Activated naive CD8-positive, alpha-beta T cell treated with anti-CD3 and anti-CD28 coated beads, Interleukin-2, amount 50 U/mL, for 24 hours (primary cell): ENCODE measurements at regions not wholly inside any gene's neighbourhood (a gene's known extent, or its start where the extent isn't known, plus 50 kb on each side); places are given as distances from the start of the nearest gene placed in this dataset.

ENCODE experiments used
- ATAC-seq: fragments of 150-1000 bp; cut with Tn5 transposase; one replicate; pipeline ENCODE4 v1.10.0; 2021
- DNase-seq: peaks from one replicate; pipeline ENCODE4 v3.0.0; 2021
- H3K27ac Mint-ChIP-seq: one replicate; pipeline ENCODE4 v1.8.0; 2021; ENCODE audit warnings: mild to moderate bottlenecking, mixed read lengths
- H3K27me3 Mint-ChIP-seq: one replicate; pipeline ENCODE4 v1.8.0; 2021; ENCODE audit warnings: mixed read lengths
- H3K36me3 Mint-ChIP-seq: one replicate; pipeline ENCODE4 v1.8.0; 2021; ENCODE audit warnings: low read depth, mixed read lengths
- H3K4me1 Mint-ChIP-seq: one replicate; pipeline ENCODE4 v1.8.0; 2021; ENCODE audit warnings: mixed read lengths
- H3K4me3 Mint-ChIP-seq: one replicate; pipeline ENCODE4 v1.8.0; 2021; ENCODE audit warnings: mild to moderate bottlenecking, moderate library complexity, mixed read lengths
- H3K9me3 Mint-ChIP-seq: one replicate; pipeline ENCODE4 v1.8.0; 2021; ENCODE audit warnings: mixed read lengths

- no peak overlapping the region for H3K27ac Mint-ChIP-seq
- no peak for DNase-seq
- peaks cover 8% of the 10 kb centered on the region for H3K9me3 Mint-ChIP-seq
- no peak for ATAC-seq
- no peaks in the 10 kb centered on the region for H3K36me3 Mint-ChIP-seq
- H3K27me3 Mint-ChIP-seq: no peaks in the 10 kb centered on the region
- H3K4me3 Mint-ChIP-seq: no peak overlapping the region
- no peaks in the 10 kb centered on the region for H3K4me1 Mint-ChIP-seq
Observed at GRCh38 chr6:67345946-67346345, 1289.1 kb upstream of the ADGRB3 start.

GRCh38 chr6:67336014-67336413 lies 1299.1 kb upstream of the ADGRB3 start:
- H3K4me3 Mint-ChIP-seq: no peak overlapping the region
- no peaks in the 10 kb centered on the region for H3K36me3 Mint-ChIP-seq
- no peak overlapping the region for H3K27ac Mint-ChIP-seq
- ATAC-seq: no peak
- no peaks in the 10 kb centered on the region for H3K4me1 Mint-ChIP-seq
- no peaks in the 10 kb centered on the region for H3K27me3 Mint-ChIP-seq
- H3K9me3 Mint-ChIP-seq: peaks cover 14% of the 10 kb centered on the region
- no peak for DNase-seq

GRCh38 chr6:67331304-67331703 lies 1303.8 kb upstream of the ADGRB3 start:
- Mint-ChIP-seq H3K27me3 (no peaks in the 10 kb centered on the region), H3K9me3 (peaks cover 6% of the 10 kb centered on the region), H3K4me3 (no peak overlapping the region), H3K4me1 (no peaks in the 10 kb centered on the region), H3K27ac (no peak overlapping the region), H3K36me3 (no peaks in the 10 kb centered on the region)
- no peak for DNase-seq
- no peak for ATAC-seq

- Mint-ChIP-seq H3K36me3 (no peaks in the 10 kb centered on the region), H3K27ac (no peak overlapping the region), H3K4me1 (no peaks in the 10 kb centered on the region), H3K4me3 (no peak overlapping the region), H3K27me3 (no peaks in the 10 kb centered on the region), H3K9me3 (peaks cover 12% of the 10 kb centered on the region)
- DNase-seq (no peak), ATAC-seq (no peak)
Observed at GRCh38 chr6:67328269-67328668, 1306.8 kb upstream of the ADGRB3 start.

- H3K27me3 Mint-ChIP-seq: no peaks in the 10 kb centered on the region
- DNase-seq (no peak), ATAC-seq (no peak)
- no peak overlapping the region for H3K4me3 Mint-ChIP-seq
- H3K4me1 Mint-ChIP-seq: no peaks in the 10 kb centered on the region
- H3K27ac Mint-ChIP-seq: no peak overlapping the region
- H3K36me3 Mint-ChIP-seq: no peaks in the 10 kb centered on the region
- peaks cover 7% of the 10 kb centered on the region for H3K9me3 Mint-ChIP-seq
Observed at GRCh38 chr6:67300430-67301040, 1334.5 kb upstream of the ADGRB3 start.

- Mint-ChIP-seq H3K4me1 (no peaks in the 10 kb centered on the region), H3K4me3 (no peak overlapping the region), H3K27ac (no peak overlapping the region), H3K9me3 (peaks cover under 1% of the 10 kb centered on the region), H3K36me3 (no peaks in the 10 kb centered on the region), H3K27me3 (no peaks in the 10 kb centered on the region)
- DNase-seq (no peak), ATAC-seq (no peak)
Observed at GRCh38 chr6:67292169-67292568, 1342.9 kb upstream of the ADGRB3 start.

GRCh38 chr6:67287566-67287965 lies 1347.5 kb upstream of the ADGRB3 start:
- no peak for DNase-seq
- no peaks in the 10 kb centered on the region for H3K27me3 Mint-ChIP-seq
- no peak for ATAC-seq
- H3K4me1 Mint-ChIP-seq: no peaks in the 10 kb centered on the region
- H3K27ac Mint-ChIP-seq: no peak overlapping the region
- H3K9me3 Mint-ChIP-seq: peaks cover 6% of the 10 kb centered on the region
- no peaks in the 10 kb centered on the region for H3K36me3 Mint-ChIP-seq
- no peak overlapping the region for H3K4me3 Mint-ChIP-seq

GRCh38 chr6:67285770-67286495 lies 1349.1 kb upstream of the ADGRB3 start:
- DNase-seq: no peak

GRCh38 chr6:67277312-67277711 lies 1357.8 kb upstream of the ADGRB3 start:
- no peak for ATAC-seq
- no peak for DNase-seq
- no peaks in the 10 kb centered on the region for H3K27me3 Mint-ChIP-seq
- no peaks in the 10 kb centered on the region for H3K4me1 Mint-ChIP-seq
- no peak overlapping the region for H3K4me3 Mint-ChIP-seq
- H3K27ac Mint-ChIP-seq: no peak overlapping the region
- no peaks in the 10 kb centered on the region for H3K9me3 Mint-ChIP-seq
- no peaks in the 10 kb centered on the region for H3K36me3 Mint-ChIP-seq

More at GRCh38 chr6:67285770-67286495, 1349.1 kb upstream of the ADGRB3 start:
- Mint-ChIP-seq H3K4me1 (no peaks in the 10 kb centered on the region), H3K9me3 (peaks cover 6% of the 10 kb centered on the region), H3K36me3 (no peaks in the 10 kb centered on the region), H3K27me3 (no peaks in the 10 kb centered on the region), H3K4me3 (no peak overlapping the region), H3K27ac (no peak overlapping the region)
- no peak for ATAC-seq

GRCh38 chr6:67265996-67266921 lies 1368.8 kb upstream of the ADGRB3 start:
- no peak overlapping the region for H3K27ac Mint-ChIP-seq
- DNase-seq (no peak), ATAC-seq (no peak)
- no peak overlapping the region for H3K4me3 Mint-ChIP-seq
- H3K4me1 Mint-ChIP-seq: no peaks in the 10 kb centered on the region
- no peaks in the 10 kb centered on the region for H3K27me3 Mint-ChIP-seq
- peaks cover 13% of the 10 kb centered on the region for H3K9me3 Mint-ChIP-seq
- no peaks in the 10 kb centered on the region for H3K36me3 Mint-ChIP-seq

GRCh38 chr6:67252663-67253062 lies 1382.4 kb upstream of the ADGRB3 start:
- no peaks in the 10 kb centered on the region for H3K36me3 Mint-ChIP-seq
- H3K27ac Mint-ChIP-seq: no peak overlapping the region
- peaks cover 15% of the 10 kb centered on the region for H3K9me3 Mint-ChIP-seq
- H3K27me3 Mint-ChIP-seq: no peaks in the 10 kb centered on the region
- ATAC-seq: no peak
- no peaks in the 10 kb centered on the region for H3K4me1 Mint-ChIP-seq
- no peak for DNase-seq
- no peak overlapping the region for H3K4me3 Mint-ChIP-seq

- Mint-ChIP-seq H3K4me1 (no peaks in the 10 kb centered on the region), H3K9me3 (peaks cover 13% of the 10 kb centered on the region), H3K27me3 (no peaks in the 10 kb centered on the region), H3K4me3 (no peak overlapping the region), H3K36me3 (no peaks in the 10 kb centered on the region), H3K27ac (no peak overlapping the region)
- no peak for ATAC-seq
- no peak for DNase-seq
Observed at GRCh38 chr6:67248077-67248476, 1387.0 kb upstream of the ADGRB3 start.

GRCh38 chr6:67244037-67244436 lies 1391.0 kb upstream of the ADGRB3 start:
- H3K4me1 Mint-ChIP-seq: no peaks in the 10 kb centered on the region
- no peak overlapping the region for H3K4me3 Mint-ChIP-seq
- no peaks in the 10 kb centered on the region for H3K36me3 Mint-ChIP-seq
- H3K9me3 Mint-ChIP-seq: peaks cover 10% of the 10 kb centered on the region
- DNase-seq: no peak
- ATAC-seq: no peak
- H3K27me3 Mint-ChIP-seq: no peaks in the 10 kb centered on the region
- H3K27ac Mint-ChIP-seq: no peak overlapping the region

GRCh38 chr6:67237277-67237676 lies 1397.8 kb upstream of the ADGRB3 start:
- no peaks in the 10 kb centered on the region for H3K36me3 Mint-ChIP-seq
- no peaks in the 10 kb centered on the region for H3K4me1 Mint-ChIP-seq
- no peak for ATAC-seq
- no peaks in the 10 kb centered on the region for H3K9me3 Mint-ChIP-seq
- no peaks in the 10 kb centered on the region for H3K27me3 Mint-ChIP-seq
- DNase-seq: no peak
- H3K4me3 Mint-ChIP-seq: no peak overlapping the region
- no peak overlapping the region for H3K27ac Mint-ChIP-seq

GRCh38 chr6:67231092-67231491 lies 1404.0 kb upstream of the ADGRB3 start:
- DNase-seq: no peak
- Mint-ChIP-seq H3K9me3 (peaks cover 13% of the 10 kb centered on the region), H3K27ac (no peak overlapping the region), H3K4me1 (no peaks in the 10 kb centered on the region), H3K27me3 (no peaks in the 10 kb centered on the region), H3K4me3 (no peak overlapping the region), H3K36me3 (no peaks in the 10 kb centered on the region)
- ATAC-seq: no peak
